Stimulated activated CD4-positive, alpha-beta T cell treated with anti-CD3 and anti-CD28 coated beads, Interleukin-4, amount 100 ng/mL, for 48 hours (primary cell): ENCODE measurements at regions not wholly inside any gene's neighbourhood (a gene's known extent, or its start where the extent isn't known, plus 50 kb on each side); places are given as distances from the start of the nearest gene placed in this dataset.
"Not testable (repeated sequence)": the region's sequence is repeated elsewhere in the genome, so short reads cannot be mapped to it uniquely, and the experiment has no call there.

Experiments used
- DNase-seq, 2 donors: peaks; one replicate each; pipeline ENCODE4 v3.0.0-alpha.2; 2020; ENCODE audit warnings: low read depth in 2 of 2

DNA sequence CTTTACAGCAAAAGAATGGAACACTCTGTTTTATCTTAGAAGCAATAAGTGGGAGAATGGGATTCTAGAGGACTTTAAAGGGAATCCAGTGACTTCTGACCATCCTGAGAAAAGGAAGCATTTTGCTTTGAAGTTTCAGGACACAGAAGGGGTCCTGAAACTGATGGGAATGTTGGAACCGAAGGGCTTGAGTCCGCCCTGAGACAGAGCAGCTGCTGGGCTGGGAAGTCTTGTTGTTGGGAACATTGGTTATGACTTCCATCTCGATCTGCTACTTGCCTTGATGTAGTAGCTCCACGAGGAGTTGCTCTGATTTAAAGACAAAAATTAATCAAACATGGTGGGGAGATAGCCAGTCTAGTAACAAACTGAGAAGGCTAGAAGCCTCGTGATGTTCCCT is 177.6 kb downstream of the JCAD start:
- DNase-seq, result no peak

DNA sequence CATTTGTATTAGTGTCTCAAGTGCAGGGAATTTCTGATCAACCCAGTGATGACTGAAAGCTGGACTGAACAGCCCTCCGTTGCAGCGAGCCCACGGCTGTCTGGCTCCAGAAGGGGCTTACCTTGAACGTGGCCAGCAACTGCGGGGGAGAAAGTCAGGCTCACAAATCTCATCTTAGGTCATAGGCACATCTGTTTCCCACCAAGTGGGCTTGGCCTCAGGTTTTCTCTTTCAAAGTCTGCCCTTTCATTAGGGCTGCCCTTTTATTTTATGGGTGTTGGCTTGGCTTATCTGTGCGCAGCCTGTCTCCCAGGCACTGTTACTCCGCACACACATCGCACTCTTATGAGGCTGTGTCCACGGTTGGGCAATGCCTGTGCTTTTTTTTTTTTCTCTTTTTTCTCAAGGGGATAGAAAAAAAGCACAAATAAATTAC is 178.0 kb downstream of the JCAD start:
- no peak for DNase-seq

GRCh38 chr10:29880856-29881255 is 178.5 kb downstream of the JCAD start:
- DNase-seq, result no peak

DNA sequence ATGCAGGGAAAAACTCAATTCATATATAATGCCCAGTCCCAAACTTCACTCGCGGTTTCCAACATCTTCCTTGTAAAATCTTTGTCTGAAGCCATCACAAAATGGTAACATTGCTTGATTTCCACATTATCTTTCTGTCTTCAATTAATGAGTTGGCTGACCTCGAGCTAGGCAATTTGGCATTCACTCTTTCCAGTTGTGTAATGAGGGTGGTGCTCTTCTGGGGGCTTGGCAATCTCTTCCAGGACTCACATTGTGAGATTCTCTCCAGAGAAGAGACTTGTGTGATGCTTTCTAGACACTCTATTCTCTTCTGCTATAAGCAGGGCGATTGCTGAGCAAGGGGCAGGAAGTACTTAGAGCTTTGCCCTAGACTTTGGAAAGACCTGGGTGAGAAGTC is 179.5 kb downstream of the JCAD start:
- no peak for DNase-seq

DNA sequence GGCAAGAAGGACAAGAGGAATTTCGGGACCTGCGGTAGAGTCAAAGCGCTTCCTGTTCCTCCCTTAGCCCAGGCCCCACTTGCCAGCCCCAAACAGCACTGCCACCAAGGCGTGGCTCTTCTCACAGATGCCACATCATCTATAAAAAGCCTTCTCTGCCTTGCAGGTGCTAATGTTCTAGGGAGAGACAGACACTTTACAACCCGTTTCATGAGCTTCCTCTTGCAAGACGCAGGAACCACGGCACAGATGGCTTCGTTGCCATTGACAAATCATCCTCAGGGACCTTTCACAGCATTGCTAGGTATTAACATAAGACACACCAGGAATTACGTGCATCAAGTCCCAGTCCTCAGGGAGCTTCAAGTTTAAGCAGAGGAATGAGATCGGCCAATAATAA is 180.9 kb downstream of the JCAD start:
- DNase-seq, result no peak

DNA sequence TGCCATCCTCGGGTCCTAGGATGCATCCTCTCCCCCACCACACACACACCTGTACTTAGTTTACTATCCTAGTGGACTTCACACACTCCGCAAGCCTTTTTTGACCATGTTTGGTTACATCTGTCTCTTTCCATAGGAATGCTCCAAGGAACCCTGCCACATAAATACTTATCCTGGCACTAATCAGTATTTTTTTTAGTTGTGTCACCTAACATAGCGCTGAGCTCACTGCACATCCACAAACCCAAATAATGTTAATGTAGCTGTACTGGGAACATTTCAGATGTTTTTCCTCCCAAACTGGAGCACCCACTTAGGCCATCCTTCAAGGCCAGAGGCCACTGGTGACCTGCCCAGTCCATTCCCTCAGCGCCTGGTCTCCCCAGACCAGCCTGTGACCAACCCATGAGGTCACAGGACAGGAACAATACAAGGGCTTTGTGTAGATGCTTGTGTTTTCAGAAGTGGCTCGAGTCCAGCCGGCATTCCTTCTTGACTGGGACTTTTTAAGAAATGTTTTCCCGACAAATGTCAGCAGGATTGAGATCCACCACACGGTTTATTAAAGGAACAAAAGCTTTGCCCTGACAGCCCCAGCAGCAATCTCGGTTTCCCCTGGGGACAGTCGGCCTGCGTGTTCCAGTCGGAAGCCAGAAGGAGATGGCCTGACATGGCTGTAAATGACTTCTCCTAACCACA is 181.4 kb downstream of the JCAD start:
- no peak for DNase-seq

DNA sequence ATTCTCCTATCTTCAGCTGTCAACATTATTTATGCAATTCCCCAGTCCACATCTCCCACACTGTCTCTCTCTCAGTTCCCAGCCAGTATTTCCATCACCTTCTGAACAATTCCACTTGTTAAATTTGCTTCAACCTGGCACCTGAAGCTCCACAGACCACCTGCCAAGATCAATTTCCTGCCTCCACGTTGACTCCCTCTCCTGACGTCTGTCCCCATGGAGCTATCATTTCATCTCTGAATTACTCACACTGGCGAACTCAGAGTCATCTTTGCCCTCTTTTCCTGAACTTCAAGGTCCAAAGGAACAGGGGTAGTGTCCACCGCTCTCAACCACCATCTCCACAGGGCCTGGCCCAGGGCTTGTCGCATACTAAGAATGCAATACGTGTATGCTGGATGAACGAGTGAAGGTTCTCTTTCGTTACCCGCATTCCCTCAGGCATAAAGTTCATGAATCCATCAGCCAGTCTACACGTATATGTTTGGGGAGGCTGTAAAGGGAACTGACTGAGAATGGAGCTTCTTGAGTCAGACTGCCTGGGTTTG is 183.3 kb downstream of the JCAD start:
- no peak for DNase-seq

DNA sequence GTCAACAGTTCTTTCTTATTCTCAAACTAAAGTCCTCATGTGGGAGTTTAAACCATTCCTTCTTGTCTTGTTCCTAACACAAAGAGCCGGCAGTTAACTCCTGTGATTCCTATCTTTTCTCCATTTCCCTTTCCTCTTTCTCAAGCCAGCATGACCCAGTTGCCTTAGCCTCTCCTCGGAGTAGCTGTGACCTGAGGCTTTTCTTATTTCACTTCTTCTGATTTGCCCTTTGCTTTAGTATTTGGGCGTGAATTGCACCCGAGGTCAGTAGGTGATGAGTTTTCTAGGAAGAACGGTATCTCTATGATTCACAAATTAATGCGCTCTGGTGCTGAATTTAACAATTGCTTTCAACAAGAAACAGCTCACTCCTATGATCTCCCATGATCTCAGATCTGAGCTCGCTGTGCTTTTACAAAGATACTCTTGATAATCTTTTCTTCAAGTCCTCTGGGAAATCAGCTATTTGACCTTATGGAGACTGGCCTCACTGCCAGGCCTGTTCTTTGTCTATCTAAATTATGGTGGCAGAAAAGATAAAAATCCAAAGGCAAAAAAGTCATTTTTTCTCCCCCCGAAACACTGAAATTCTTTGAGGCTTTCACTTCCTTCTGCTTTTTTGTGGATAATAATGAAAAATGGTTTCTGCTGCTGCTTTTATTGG is 184.6 kb downstream of the JCAD start:
- DNase-seq, result no peak

GRCh38 chr10:29873941-29874484 is 185.4 kb downstream of the JCAD start:
- no peak for DNase-seq

GRCh38 chr10:29870522-29871044 is 188.8 kb downstream of the JCAD start:
- no peak for DNase-seq

DNA sequence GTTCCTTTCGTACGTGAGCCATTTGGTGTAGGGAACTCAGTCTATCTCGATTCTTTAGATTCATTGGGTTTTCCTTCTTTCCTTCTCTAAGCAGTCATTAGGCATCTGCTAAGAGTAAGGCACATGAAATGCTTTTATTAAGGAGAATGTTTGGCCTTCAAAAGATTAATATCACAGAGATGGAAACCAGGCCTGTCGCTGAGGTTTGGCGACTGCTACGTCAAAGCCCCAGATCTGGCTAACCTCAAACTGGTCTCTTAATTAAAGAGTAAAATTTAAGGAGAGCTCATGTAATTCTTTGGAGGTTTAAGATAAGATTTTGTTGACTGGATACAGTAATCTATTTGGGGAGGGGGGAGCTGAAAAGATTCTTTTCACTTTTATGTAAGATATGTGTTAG is 189.8 kb downstream of the JCAD start:
- DNase-seq, result no peak

DNA sequence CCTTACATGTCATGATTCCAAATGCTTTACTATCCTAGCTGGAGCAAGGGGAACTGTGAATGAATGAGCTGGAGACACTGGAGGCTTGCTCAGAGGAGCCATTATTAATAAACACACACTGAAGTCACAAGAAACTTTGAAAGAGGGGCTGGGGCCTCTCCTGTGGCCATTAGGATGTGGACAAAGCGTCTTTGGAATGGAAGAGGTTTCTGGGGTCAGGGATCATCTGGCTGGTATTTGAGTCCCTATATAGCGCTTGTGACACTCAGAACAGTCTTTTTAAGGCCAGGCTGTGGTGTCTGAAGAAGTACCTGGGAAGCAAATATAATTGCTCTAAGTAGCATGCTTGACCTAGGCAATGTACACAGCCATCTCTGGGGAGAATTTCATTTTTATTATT is 193.0 kb downstream of the JCAD start:
- DNase-seq, result no peak

DNA sequence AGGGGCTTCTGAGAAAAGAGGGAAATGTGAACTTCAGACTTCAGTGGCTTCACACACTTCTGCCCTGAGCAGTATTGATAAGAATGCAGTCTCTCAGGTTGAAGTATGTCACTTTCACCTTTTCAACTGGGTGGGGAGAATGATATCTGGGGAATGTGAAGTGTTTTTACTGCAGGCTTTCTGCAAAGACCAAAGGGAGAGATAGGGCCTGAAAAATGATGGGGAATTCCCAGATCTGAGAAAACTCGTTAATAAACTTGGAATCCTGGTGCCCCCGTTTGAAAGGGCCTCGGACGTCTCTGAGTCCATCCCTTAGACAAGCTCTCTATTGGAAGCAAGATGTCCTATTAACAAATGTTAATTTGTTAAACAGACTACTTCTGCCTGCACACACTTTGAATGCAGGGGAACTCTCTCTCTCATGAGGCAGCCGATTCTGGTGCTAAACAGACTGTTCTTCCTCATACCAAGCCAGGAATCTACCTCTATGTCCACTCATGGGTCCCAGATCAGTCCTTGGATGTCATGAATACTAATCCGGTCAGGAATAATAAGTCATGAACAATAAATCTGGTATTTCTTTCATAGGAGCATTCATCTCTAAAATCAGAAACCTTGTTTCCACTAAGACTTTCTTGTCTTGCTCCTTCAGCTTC is 193.6 kb downstream of the JCAD start:
- DNase-seq, result no peak

DNA sequence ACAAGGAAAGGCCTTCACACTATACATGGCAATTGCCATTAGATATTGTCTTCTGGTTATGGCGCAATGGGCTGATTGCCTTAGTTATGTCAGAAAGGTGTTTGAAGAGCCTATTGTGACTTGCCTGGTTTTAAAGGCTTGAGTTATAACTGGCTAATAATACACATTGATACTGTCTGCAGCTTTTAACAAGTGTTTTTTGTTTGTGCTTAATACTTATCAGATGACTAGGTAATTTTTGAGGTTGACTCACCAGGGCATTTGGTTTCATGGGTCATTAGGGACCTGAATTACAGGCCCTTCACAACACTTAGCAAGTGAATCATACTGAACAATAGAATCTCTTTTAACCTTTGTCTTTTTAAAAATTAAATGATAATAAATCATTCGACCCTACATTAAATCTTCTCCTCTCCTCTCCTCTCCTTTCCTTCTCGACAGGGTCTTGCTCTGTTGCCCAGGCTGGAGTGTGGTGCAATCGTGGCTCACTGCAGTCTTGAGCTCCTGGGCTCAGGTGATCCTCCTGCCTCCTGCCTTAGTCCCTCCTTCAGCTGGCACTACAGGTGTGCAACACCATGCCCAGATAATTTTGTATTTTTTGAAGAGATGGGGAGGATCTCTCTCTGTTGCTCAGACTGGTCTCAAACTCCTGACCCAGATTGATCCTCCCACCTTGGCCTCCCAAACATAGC is 196.3 kb downstream of the JCAD start:
- no peak for DNase-seq

- DNase-seq, result no peak
Observed at GRCh38 chr10:29861811-29862505, 197.4 kb downstream of the JCAD start.

- not testable (repeated sequence) for DNase-seq
Observed at GRCh38 chr10:29861231-29861630, 198.2 kb downstream of the JCAD start.

- DNase-seq, result no peak
Observed at GRCh38 chr10:29860166-29860565, 199.2 kb downstream of the JCAD start.

GRCh38 chr10:29859521-29860130 is 199.8 kb downstream of the JCAD start:
- no peak for DNase-seq

GRCh38 chr10:29858702-29859267 is 200.6 kb downstream of the JCAD start:
- no peak for DNase-seq
